Kidney (tissue), 13 donors: ENCODE measurements at regions not wholly inside any gene's neighbourhood (a gene's known extent, or its start where the extent isn't known, plus 50 kb on each side); places are given as distances from the start of the nearest gene placed in this dataset.

ENCODE experiments used
- DNase-seq, 5 donors: peaks; one replicate each; pipeline ENCODE4 v3.0.0-alpha.2; 2013 to 2020
- FAIRE-seq: peaks from 2 replicates; lab custom pipeline; 2012; peaks lifted over from hg19 to GRCh38; lab: Jason Lieb, UNC
- H3K27ac ChIP-seq, 2 donors: one replicate each; pipeline ENCODE4 v1.7.0; 2013; ENCODE audit warnings: low read depth in 2 of 2, low read length in 2 of 2, inconsistent platforms in 1 of 2
- H3K27me3 ChIP-seq: one replicate; pipeline ENCODE4 v1.7.1; 2013; ENCODE audit warnings: low read length, inconsistent platforms; ENCODE audit not compliant: control insufficient read depth, insufficient read depth
- H3K36me3 ChIP-seq, 3 donors: one replicate each; pipeline versions ENCODE4 v1.7.0 to v1.7.1; 2013; ENCODE audit warnings: low read length in 3 of 3, control low read depth in 1 of 3, inconsistent platforms in 1 of 3; ENCODE audit not compliant: insufficient read depth in 3 of 3, control insufficient read depth in 2 of 3
- H3K4me1 ChIP-seq, 3 donors: one replicate each; pipeline versions ENCODE4 v1.7.0 to v1.7.1; 2013; ENCODE audit warnings: low read length in 3 of 3, inconsistent platforms in 1 of 3, low read depth in 1 of 3; ENCODE audit not compliant: control insufficient read depth in 2 of 3, insufficient read depth in 2 of 3
- H3K4me3 ChIP-seq, 3 donors: one replicate each; pipeline versions ENCODE4 v1.7.0 to v1.8.1; 2013; ENCODE audit warnings: low read length in 3 of 3, control low read depth in 1 of 3, inconsistent platforms in 1 of 3
- H3K9ac ChIP-seq, 3 donors: one replicate each; pipeline versions ENCODE4 v1.7.0 to v1.7.1; 2013; ENCODE audit warnings: low read length in 3 of 3, control low read depth in 1 of 3, inconsistent platforms in 1 of 3
- H3K9me3 ChIP-seq, 3 donors: one replicate each; pipeline versions ENCODE4 v1.7.0 to v1.7.1; 2013; ENCODE audit warnings: low read length in 3 of 3, control low read depth in 1 of 3, inconsistent platforms in 1 of 3; ENCODE audit not compliant: control insufficient read depth in 2 of 3, insufficient read depth in 1 of 3
- intact Hi-C: fragments of 100-400 bp; cut with DNase I; formaldehyde crosslinking; loops from one replicate; pipeline ENCODE4 v1.11.1; 2022
- TF ChIP-seq, protein P1 (sequence below): IDR thresholded peaks from 3 replicates; pipeline ENCODE4 v1.5.1; 2012; ENCODE audit warnings: mild to moderate bottlenecking, moderate library complexity, borderline replicate concordance; ENCODE audit not compliant: insufficient read depth; ENCODE audit errors: extremely low read depth
- donor health status: control.
- donor health status: control.
- donor health status: control.
- donor health status: control.
- donor health status: control.
- donor health status: DM: yes; HTN: yes; CAD: no.
- donor health status: Normal renal cell carcinoma (clear cell type).

DNA sequence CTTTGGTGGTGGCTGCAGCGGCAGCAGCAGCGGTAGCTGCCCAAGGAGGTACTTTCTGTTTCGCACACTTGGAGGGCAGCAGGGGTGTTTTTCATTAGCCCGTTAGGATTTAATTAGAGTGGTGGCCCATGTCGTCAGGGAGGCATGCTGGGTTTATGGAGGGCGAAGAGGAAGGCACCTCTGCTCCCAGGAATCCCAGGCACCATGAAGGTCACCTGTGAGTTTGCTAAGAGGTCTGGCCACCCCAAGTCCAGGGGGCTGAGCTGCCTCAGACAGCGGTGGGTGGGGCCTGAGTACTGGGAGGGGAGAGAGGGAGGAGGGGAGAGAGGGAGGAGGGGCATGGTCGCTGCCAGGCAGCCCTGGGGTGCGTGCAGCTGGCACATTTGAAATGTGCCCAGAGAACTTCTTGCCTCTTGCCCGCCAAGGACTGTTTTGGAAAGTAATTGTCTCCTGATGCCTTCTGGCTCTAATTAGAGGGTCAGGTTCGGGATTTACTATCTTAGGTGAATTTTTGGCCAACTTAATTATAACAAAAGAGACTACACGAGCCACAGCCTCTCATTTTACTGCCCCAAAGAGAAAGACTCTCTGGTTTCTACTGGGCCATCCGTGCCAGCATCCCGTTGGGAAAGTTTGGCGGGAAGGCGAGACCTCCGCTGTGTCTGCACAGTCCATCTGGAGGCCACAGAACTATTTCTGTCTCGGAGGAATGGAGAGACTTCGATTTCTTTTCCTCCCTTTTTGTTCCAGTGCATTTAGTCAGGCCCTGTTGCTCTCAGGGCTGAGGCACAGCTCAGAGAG, 62.0 kb downstream of the GLI2 start:
- H3K9ac ChIP-seq: no peak overlapping the region
- no peak overlapping the region for H3K27ac ChIP-seq
- H3K4me1 ChIP-seq: no peaks in the 10 kb centered on the region
- H3K27me3 ChIP-seq: no peaks in the 10 kb centered on the region
- DNase-seq (peak in 3 of 5 donors; percentile 22 to 44 (median 42)), FAIRE-seq (no peak)
- intact Hi-C loops: no loop called here
- no peaks in the 10 kb centered on the region for H3K36me3 ChIP-seq
- no peaks in the 10 kb centered on the region for H3K9me3 ChIP-seq
- TF ChIP-seq, protein P1, sequence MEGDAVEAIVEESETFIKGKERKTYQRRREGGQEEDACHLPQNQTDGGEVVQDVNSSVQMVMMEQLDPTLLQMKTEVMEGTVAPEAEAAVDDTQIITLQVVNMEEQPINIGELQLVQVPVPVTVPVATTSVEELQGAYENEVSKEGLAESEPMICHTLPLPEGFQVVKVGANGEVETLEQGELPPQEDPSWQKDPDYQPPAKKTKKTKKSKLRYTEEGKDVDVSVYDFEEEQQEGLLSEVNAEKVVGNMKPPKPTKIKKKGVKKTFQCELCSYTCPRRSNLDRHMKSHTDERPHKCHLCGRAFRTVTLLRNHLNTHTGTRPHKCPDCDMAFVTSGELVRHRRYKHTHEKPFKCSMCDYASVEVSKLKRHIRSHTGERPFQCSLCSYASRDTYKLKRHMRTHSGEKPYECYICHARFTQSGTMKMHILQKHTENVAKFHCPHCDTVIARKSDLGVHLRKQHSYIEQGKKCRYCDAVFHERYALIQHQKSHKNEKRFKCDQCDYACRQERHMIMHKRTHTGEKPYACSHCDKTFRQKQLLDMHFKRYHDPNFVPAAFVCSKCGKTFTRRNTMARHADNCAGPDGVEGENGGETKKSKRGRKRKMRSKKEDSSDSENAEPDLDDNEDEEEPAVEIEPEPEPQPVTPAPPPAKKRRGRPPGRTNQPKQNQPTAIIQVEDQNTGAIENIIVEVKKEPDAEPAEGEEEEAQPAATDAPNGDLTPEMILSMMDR: no peak
- H3K4me3 ChIP-seq: no peak overlapping the region

DNA sequence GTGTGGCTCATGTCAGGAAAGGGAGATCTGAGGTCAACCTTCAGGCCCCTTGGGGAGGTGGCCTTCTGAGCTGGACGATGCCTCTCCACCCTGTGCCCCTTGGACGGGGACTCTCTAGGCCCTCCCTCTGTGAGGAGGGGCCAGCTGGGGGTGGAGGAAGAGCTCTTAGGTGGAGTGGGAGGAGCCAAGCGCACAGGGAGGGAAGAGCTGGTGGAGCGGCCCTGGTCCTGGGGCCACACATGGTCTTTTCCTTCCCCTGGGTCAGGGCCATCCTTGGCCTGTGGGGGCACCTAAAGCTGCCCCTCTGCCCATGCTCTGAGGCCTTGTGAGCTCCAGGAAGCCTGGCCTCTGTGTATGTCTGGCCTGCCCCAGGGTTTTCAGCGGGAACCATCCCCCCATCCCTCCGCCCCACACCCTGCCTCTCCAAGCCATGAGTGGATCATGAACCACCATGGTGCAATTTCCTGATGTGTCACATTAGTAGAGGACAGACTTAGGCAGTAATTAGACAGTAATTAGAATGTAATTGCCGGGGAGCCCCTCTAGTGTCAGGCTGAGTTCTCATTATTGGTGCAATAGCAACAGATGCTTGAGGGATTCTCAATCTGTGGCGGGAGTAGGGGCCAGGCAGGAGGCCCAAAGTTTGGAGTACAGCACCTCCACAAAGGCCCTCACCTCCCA, 63.0 kb downstream of the GLI2 start:
- FAIRE-seq (no peak), DNase-seq (no peak)
- intact Hi-C loops: no loop called here

DNA sequence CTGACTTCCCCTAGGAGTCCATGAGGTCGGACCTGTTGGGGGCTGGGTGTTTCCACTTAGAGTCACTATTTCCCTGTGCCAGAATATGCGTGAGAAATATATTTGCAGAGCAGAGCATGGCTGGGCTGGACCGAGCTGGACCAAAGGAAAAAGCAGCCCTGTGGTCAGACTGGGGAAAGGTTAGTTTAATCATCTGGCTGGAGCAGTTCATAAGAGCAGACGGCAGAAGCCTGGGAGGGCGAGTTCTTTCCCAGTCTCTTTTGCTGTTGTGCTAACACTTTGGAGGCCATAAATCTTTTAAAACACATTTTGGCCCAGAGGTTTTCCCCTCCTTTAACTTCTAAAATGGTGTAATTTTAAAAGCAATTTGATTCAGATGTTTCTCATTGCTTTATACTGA, 66.5 kb downstream of the GLI2 start:
- no peak overlapping the region for H3K27ac ChIP-seq
- TF ChIP-seq, protein P1: no peak

More for the DNA sequence above, 63.0 kb downstream of the GLI2 start:
- peaks cover 0 to 6% (median 2%) of the 10 kb centered on the region in 3 donors for H3K4me1 ChIP-seq
- TF ChIP-seq, protein P1: no peak
- H3K4me3 ChIP-seq: no peak overlapping the region
- no peaks in the 10 kb centered on the region for H3K36me3 ChIP-seq
- H3K27me3 ChIP-seq: no peaks in the 10 kb centered on the region
- no peaks in the 10 kb centered on the region for H3K9me3 ChIP-seq
- H3K27ac ChIP-seq: no peak overlapping the region
- no peak overlapping the region for H3K9ac ChIP-seq

More for the DNA sequence above, 66.5 kb downstream of the GLI2 start:
- Histone ChIP-seq H3K4me3 (no peak overlapping the region), H3K36me3 (no peaks in the 10 kb centered on the region), H3K9me3 (no peaks in the 10 kb centered on the region), H3K4me1 (peaks cover 0 to 10% (median 6%) of the 10 kb centered on the region in 3 donors), H3K27me3 (peaks cover 7% of the 10 kb centered on the region), H3K9ac (no peak overlapping the region)
- intact Hi-C loops: no loop called here
- peak in 1 of 5 donors; percentile 65 for DNase-seq
- FAIRE-seq: no peak
